Stimulated activated naive CD4-positive, alpha-beta T cell (primary cell): ENCODE measurements at regions not wholly inside any gene's neighbourhood (a gene's known extent, or its start where the extent isn't known, plus 50 kb on each side); places are given as distances from the start of the nearest gene placed in this dataset.
"Not testable (repeated sequence)": the region's sequence is repeated elsewhere in the genome, so short reads cannot be mapped to it uniquely, and the experiment has no call there.

ENCODE experiments used
- DNase-seq, 6 experiments: peaks; one replicate each; lab custom pipeline; 2025; lab: John Stamatoyannopoulos, UW

DNA sequence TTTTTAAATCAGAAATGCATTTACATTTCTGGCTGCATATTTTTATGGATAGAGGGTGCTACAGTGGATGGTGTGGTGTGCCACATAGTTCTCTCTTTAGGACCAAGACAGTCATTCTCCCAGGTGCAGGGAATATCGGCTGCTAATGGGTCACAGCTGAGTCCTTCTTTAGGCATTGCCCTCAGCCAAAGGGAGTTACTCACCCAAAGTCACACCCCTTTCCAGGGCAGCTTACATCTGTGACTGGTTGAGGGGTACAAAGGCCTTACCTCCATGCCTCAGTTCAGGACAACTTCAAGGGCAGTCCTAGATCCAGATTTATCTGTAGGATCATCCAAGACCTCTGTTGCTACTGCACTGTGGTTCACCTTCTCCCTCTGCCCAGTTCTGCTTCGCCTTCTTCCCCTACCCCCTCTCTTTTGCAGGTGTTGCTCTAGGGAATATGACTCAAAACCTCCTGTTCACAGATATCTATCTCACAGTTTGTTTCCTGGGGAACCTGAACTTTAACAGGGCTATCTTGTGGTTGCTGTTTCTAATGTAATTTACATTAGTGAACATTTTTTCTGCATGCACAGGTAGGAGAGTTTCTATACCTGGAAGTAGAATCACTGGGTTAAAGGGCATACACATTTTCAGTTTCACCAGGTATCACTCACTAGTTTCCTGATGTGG, 413.9 kb downstream of the RPS6KC1 start:
- no peak for DNase-seq

DNA sequence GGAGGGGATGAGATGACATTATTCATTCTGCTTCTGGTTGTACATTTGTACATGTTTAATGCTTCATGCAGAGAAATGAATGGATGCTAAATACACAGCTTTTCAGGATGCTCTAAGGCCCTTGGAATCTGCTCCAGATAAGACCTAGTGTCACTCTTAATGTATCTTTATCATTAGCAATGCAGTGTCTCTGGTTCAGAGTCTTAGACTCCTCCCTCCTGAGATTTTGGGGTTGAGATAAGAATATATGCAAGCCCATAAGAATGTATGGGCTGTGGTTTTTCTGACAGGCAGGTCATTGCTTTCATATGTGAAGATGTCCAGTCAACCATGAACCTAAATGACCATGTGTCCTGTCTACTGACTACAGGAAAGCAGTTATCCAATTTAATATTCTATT, 415.5 kb downstream of the RPS6KC1 start:
- no peak for DNase-seq

DNA sequence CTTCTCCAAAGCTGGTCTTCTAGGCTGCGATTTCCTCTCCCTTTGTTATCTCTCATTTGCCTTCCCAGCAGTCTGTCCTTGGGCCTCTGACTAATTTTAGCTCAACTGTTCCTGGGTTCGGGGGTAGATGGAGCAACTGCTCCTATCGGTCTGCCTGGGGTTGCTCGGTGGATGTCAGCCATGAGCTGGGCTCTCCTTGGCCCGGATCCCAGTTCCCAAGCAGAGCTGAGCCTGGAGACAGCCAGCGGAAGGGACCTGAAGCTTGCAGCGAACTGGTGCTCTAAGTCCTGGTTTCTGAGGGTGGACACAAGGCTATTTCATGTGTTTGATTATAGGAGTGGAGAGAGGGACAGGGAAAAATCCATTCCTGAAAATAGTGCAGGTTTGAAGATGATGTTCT, 423.0 kb downstream of the RPS6KC1 start:
- DNase-seq, result no peak

DNA sequence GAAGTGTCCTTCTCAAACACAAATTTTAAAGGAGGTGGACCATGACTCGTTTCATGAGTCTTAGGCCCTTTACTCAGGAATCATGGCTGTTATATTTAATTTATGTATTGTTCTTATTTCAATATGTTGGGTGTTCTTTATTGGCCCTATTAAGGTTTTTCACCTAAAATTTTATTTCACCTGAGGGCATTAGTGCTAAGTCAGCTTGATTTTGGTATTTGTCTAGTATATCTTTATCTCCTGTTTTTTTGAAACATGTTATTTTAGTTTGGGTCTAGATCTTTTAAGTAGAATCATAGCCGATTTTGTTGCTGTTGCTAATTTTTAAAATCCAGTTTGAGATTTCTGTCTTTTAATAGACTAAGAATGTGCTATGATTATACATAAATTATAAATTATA, 430.4 kb downstream of the RPS6KC1 start:
- no peak for DNase-seq

DNA sequence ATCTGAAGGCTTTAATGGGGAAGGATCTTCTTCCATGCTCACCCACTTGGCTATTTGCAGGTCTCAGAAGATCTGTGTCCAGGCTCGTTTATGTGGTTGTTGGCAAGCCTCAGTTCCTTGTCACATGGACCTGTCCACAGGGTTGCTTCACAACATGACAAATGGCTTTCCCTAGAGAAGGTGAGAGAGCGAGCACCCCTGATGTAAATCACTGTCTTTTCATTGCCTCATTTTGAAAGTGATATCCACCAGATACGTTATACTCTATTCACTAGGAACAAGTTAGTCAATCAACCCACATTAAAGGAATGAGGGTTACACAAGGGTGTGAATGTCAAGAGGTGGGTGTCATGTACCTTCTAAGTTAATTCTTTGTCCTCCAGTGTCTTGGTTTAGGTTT, 433.3 kb downstream of the RPS6KC1 start:
- no peak for DNase-seq

DNA sequence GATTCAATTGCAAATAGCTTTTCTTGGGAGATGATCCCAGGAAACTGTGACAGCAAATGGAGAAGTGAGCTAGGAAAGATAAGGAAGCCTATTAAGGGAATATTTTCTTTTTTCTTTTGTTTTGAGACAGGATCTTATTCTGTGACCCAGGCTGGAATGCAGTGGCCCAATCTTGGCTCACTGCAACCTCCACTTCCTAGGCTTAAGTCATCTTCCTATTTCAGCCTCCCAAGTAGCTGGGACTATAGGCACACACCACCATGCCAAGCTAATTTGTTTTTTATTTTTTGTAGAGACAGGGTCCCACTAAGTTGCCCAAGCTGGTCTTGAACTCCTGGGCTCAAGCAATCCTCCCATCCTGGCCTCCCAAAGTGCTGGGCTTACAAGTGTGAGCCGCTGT, 433.7 kb downstream of the RPS6KC1 start:
- no peak for DNase-seq

DNA sequence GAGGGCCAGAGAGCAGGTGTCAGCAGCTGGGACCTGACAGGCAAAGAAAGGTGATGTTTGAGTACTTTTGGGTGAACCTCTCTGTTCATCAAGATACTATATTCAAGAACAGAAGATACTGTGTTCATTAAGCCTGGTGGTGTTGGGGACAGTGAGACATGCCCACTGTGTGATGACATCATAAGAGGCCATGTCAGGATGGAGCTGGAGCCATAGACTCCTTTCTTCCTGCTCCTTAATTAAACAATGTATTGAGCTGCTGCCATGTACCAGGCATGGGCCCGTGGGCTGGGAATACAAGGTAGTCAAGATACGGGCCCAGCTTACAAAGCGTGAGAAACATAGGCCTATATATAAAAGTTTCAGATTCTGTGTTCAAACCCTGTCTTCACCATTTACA, 435.4 kb downstream of the RPS6KC1 start:
- DNase-seq, result no peak

DNA sequence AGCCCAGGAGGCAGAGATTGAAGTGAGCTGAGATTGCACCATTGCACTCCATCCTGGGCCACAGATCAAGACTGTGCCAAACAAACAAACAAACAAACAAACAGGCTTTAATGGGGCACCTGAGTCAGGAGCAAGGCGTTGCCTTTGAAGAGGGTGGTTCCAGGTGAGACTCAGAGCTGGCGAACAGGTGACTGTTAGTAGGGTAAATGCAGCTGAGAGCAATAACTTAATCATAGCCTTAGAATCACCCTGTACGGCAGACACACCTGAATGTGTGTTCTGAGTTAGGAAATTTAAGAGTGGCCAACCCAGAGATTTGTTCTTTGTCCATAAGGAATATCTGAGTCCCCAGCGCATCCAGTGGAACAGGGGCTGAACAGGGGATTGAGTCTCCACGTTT, 440.4 kb downstream of the RPS6KC1 start:
- DNase-seq, result no peak

DNA sequence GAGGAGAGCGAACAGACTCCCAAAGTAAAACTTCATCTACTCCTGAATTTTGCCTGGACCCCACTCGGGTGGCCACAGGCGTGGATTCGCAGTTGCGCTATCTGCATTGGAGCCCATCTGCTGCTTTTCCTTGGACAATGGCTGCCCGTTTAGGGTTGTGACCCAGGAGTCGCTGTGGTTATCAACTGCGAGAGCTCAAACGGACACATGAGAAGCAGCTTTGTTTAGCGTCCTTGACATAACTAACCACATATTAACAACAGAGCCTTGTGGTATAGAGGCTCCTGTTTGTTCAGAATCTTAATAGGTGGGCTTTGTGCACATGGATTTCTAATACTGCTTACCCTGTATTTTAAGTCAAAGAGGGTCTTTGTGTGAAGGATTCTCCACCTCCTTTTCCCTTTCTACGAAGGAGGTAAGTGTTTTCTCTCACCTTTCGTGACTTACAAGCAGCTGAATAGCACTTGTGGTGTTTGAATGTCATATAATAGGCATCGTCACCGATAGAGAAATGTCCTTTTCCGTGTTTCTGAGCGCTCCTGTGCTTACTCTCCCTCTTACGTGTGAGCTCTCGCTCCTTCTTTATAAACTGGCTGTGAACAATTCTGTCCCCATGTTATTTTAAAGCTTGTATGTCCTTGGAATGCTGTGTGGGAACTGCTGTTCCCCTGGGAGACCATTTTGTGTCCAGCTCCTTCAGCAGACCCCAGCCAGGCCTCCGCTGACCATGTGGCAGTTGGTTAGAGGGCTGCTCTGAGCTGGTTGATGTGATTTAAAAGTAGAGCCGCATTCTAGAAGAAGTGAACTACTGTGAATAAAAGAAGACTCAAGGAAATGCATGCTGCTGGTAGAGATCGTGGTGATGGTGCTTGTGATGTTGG, 441.4 kb downstream of the RPS6KC1 start:
- DNase-seq, result no peak

DNA sequence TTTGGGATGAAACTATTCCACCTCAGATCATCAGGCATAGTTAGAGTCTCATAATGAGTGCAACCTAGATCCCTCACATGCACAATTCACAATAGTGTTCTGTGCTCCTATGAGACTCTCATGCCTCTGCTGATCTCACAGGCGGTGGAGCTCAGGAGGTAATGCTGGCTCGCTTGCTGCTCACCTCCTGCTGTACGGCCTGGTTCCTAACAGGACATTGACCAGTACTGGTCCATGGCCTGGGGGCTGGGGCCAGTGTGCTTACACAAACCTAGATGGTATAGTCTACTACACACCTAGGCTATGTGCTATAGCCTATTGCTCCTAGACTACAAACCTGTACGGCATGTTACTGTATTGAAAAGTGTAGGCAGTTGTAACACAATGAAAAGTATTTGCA, 448.4 kb downstream of the RPS6KC1 start:
- no peak for DNase-seq

DNA sequence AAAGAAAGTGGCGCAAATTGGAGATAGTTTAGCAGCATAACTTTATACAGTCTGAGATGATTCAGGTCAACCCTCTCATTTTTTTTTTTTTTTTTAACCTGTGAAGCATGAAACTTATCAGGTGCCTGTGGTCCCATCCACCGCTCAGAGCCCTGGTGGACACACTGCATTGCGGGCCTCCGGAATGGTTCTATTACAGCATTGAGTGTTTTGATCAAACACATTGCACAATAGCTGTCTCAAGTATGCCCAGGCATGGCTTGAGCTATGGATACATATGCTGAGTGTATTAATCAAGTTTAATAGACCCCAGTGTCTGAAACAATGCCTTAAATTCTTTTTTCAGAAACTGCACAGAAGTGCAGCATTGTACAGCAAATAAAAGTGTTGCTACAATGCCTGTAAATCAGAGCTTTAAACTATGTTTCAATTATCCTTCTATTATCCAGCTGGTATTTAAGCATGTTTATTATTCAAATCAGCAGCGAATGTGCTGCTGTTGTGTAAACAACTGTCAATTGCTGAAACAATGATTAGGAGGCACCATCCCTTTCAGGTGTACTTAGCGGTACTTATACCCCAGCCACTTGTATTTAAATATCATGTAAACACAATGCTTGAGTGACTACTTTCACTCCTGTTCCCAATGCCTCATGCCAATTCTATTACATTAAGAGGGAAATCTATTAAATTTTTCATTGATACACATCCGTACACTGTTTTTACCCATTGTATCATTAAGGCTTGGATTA, 456.6 kb downstream of the RPS6KC1 start:
- DNase-seq, result no peak

DNA sequence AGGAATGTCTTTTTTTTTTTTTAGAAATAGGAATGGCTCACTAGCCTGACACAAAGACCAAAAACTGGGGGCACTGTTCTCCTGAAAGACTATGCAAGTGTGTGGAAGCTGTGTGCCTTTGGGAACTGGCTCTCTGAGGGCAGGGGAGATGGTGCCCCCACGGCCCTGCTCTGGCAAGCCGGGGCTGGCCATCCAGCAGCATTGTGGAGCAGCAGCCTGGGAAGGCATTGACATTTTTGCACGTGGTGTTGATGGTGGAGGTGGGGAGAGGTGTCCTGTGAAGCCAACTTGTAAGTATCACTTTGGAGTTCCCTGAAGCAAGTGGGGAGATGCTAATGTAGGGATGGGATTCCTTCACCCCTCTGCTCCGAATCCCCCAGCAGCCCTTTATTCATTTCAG, 460.1 kb downstream of the RPS6KC1 start:
- DNase-seq, result no peak

DNA sequence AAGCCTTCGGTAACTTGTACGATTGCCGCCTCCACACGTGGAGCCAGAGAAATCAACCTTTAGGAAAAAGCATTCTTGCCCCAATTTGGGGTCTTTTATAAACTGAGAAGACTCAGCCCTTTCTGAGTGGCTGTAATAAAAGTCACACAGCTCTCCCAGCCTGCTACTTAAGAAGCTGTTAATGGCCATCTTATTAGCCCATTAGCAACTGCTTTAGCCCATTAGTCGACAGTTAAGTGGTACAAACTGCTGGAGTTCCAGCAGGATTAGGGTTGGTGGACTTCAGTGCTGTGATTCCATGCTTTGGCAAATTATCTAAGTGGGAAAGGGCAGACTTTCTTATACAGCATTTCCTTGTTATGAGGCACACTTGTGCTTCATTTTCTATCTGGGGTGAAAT, 461.3 kb downstream of the RPS6KC1 start:
- DNase-seq, result no peak

DNA sequence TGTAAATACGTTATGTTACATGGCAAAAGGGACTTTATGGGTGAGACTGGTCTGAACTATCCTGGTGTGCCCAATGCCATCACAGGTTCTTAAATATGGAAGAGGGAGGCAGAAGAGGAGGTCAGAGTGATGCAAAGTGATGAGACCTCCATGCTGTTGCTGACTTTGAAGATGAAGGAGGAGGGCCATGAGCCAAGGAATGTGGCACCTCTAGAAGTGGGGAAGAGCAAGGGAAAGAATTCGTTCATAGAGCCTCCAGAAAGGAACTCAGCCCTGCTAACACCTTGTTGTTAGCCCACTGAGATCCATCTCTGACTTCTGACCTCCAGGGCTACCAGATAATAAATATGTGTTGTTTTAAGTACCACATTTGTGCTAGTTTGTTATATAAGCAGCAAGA, 462.0 kb downstream of the RPS6KC1 start:
- no peak for DNase-seq

DNA sequence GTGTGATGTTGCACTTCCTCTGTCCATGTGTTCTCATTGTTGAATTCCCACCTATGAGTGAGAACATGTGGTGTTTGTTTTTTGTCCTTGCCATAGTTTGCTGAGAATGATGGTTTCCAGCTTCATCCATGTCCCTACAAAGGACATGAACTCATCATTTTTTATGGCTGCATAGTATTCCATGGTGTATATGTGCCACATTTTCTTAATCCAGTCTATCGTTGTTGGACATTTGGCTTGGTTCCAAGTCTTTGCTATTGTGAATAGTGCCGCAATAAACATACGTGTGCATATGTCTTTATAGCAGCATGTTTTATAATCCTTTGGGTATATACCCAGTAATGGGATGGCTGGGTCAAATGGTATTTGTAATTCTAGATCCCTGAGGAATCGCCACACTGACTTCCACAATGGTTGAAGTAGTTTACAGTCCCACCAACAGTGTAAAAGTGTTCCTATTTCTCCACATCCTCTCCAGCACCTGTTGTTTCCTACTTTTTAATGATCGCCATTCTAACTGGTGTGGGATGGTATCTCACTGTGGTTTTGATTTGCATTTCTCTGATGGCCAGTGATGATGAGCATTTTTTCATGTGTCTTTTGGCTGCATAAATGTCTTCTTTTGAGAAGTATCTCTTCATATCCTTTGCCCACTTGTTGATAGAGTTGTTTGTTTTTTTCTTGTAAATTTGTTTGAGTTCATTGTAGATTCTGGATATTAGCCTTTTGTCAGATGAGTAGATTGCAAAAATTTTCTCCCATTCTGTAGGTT, 463.6 kb downstream of the RPS6KC1 start:
- DNase-seq, result not testable (repeated sequence)

DNA sequence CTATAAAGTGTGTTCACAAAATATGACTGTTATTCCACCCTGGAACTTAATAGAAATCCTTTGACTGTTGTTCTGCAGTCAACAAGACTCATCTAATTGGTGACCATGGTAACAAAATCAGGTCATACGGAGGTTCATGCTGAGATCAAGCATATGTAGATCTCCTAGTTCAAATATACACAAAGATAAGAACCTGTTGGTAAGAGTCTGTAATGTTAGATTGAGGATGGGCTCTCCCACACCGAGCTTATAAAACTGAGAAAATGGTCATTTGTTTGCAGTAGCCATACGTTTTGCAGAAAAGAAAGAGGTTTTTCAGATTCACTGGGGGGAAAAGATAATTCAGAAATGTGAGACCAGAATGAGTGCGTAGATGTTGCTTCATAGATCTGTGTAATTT, 468.1 kb downstream of the RPS6KC1 start:
- no peak for DNase-seq

DNA sequence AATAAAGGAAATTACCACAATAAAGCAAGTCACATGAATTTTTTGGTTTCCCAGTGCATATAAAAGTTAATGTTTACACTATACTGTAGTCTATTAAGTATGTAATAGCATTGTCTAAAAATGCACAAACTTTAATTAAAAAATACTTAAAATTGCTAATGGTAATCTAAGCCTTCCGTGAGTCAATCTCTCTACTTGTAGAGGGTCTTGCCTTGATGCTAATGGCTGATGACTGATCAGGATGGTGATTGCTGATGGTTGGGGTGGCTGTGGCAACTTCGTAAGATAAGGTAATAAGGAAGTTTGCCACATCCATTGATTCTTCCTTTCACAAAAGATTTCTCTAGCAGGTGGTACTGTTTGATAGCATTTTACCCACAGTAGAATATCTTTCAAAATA, 466.6 kb upstream of the PROX1 start:
- DNase-seq, result no peak

DNA sequence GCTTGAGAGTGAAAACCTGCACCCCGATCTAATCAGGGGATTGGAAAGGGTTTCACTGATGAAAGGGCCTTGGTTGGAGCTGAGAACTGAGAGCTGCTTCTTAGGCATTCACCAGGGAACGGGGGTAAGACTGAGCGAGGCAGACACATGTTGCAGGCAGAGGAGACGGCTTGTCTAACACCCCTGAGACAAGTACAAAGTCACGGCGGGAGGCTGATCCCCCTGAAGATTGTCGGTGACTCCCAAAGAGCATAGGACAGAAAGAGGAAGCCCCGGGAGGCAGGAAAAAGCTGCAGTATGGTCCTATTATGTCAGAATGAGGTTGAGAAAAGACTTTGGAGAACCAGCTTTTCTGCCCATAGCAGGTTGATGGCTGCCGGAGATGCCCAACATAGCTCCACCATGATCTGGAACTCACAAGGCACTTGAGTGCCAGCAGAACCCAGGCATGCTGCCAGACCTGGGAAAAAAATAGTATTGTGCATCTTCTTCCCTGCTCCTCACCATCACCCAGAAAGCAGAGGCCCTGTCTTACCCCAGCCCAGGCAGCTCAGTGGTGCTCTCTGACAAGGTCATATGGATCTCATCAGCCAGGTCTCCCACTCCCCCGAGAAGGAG, 463.9 kb upstream of the PROX1 start:
- no peak for DNase-seq

DNA sequence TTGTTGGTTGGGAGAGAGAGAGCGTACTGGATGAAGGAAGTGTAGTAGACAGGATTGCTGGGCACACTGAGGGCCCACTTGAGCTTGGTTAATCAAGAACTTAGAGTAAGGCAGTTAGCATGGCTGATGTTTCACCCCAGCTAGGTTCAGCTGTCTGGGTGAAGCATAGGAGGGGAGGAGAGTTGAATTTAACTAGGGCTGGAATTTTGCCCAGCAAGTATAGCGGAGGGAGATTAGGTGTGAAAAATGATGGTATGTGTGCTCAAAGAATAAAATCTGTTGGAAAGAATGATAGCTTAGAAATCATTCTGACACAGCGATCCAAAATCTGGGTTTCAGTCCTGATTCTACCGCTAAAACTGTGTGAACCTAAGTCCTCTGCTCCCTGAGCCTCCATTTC, 461.5 kb upstream of the PROX1 start:
- DNase-seq, result no peak

DNA sequence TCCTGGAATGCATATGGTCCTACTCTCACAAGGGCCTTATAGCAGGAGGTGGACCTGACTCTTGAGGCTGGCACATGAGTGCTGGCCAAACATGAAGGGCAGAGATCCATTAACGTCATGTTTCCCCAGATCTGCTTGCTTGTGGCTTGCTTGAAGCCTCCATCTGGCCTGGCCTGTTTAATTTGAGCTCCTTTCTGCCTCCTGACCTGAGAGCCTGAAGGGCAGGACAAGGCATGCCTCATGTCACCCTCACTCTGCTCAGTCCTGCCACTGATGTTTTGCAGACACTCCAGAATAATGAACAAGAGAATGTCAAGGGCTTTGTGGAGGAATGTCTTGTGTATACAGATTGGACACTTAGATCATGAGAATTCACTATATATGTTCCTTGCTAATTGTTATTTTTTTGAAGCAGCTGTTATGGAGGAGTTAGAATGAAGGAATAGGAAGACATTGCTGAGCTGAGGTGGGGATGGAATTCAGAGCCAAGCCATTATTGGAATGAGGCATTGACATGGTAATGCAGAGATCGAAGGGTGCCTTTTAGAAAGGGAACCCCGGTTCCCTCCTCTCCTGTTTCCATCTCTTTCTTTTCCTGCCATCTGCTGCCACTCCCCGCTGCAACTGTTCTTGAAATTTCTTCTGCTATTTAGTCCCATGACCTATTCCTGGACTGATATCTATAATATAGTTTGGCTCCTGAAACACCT, 457.0 kb upstream of the PROX1 start:
- no peak for DNase-seq
